Fibroblast of pulmonary artery (primary cell): ENCODE measurements at regions not wholly inside any gene's neighbourhood (a gene's known extent, or its start where the extent isn't known, plus 50 kb on each side); places are given as distances from the start of the nearest gene placed in this dataset.
"Not testable (repeated sequence)": the region's sequence is repeated elsewhere in the genome, so short reads cannot be mapped to it uniquely, and the experiment has no call there.

ENCODE experiments used
- DNase-seq: peaks from one replicate; pipeline ENCODE4 v3.0.0-alpha.2; 2010; ENCODE audit warnings: low read depth
- H3K4me3 ChIP-seq: replicated peaks from 2 replicates; pipeline ENCODE4 v1.5.1; 2011; ENCODE audit warnings: low read depth, mild to moderate bottlenecking, control low read depth, low read length, moderate library complexity
- CTCF ChIP-seq: IDR thresholded peaks from 2 replicates; pipeline ENCODE4 v1.5.1; 2011; ENCODE audit warnings: mild to moderate bottlenecking, control low read depth, low read length, inconsistent platforms; ENCODE audit errors: missing control alignments

- no peak for DNase-seq
- TF ChIP-seq CTCF, result no peak
- no peak overlapping the region for H3K4me3 ChIP-seq
These were observed 949.7 kb downstream of the TRHDE start for GRCh38 chr12:73221836-73222235.

GRCh38 chr12:73225371-73225937, 953.3 kb downstream of the TRHDE start:
- no peak for TF ChIP-seq CTCF
- DNase-seq, result no peak
- no peak overlapping the region for H3K4me3 ChIP-seq

GRCh38 chr12:73225941-73226340, 953.8 kb downstream of the TRHDE start:
- no peak for DNase-seq
- no peak overlapping the region for H3K4me3 ChIP-seq
- TF ChIP-seq CTCF, result no peak

- DNase-seq, result no peak
- no peak overlapping the region for H3K4me3 ChIP-seq
- TF ChIP-seq CTCF, result no peak
These were observed 954.4 kb downstream of the TRHDE start for GRCh38 chr12:73226593-73226992.

GRCh38 chr12:73228828-73229227, 956.7 kb downstream of the TRHDE start:
- DNase-seq, H3K4me3 ChIP-seq: not testable (repeated sequence)

GRCh38 chr12:73235387-73235786, 963.2 kb downstream of the TRHDE start:
- no peak overlapping the region for H3K4me3 ChIP-seq
- no peak for DNase-seq
- no peak for TF ChIP-seq CTCF

GRCh38 chr12:73240110-73240509, 967.9 kb downstream of the TRHDE start:
- no peak overlapping the region for H3K4me3 ChIP-seq
- no peak for TF ChIP-seq CTCF
- DNase-seq, result no peak
